ENCODE measurements at regions not wholly inside any gene's neighbourhood (a gene's known extent, or its start where the extent isn't known, plus 50 kb on each side); places are given as distances from the start of the nearest gene placed in this dataset.

- no peak for DNase-seq
These were observed 460.0 kb downstream of the PDCD6IP start for GRCh38 chr3:34258271-34258998.

GRCh38 chr3:34260271-34261000, 462.0 kb downstream of the PDCD6IP start:
- DNase-seq = peak; percentile 31

DNA sequence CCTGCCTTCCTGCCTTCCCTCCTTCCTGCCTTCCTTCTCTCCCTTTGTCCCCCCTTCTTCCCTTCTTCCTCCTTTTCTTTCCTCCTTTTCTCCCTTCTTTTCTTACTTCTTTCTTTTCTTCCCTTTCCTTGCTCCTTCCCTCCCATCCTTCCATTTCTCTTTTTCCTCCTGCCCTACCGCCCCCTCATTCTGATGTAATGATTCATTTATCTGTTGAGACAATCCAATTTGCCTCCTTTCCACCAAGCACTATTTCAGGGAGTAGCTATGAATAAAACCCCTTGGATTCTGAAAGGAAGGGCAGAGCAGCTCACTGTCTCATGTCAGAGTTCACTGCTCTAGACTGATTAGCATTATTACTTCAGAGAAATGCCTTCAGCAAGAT, 462.6 kb downstream of the PDCD6IP start:
- DNase-seq = no peak

GRCh38 chr3:34263101-34263621, 464.7 kb downstream of the PDCD6IP start:
- no peak for DNase-seq

GRCh38 chr3:34264337-34265041, 466.1 kb downstream of the PDCD6IP start:
- DNase-seq = peak; percentile 32

DNA sequence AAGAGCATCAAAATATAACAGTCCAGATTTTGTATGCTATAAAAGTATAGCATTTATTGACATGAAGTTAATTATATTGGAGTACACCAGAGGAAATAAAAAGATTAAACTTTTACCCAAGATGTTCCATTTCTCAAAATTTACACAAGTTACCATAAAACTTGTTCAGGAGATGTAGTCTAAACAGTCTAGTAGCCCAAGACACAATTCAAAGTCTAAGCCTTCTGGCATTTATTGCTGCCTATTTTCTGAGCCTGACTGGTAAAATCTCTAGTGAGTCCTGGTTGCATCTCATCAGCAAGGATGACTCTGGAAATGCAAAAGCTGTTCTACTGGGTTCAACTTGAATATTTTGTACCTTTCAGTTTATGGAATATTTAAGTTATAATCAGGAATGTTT, 468.7 kb downstream of the PDCD6IP start:
- DNase-seq = no peak

DNA sequence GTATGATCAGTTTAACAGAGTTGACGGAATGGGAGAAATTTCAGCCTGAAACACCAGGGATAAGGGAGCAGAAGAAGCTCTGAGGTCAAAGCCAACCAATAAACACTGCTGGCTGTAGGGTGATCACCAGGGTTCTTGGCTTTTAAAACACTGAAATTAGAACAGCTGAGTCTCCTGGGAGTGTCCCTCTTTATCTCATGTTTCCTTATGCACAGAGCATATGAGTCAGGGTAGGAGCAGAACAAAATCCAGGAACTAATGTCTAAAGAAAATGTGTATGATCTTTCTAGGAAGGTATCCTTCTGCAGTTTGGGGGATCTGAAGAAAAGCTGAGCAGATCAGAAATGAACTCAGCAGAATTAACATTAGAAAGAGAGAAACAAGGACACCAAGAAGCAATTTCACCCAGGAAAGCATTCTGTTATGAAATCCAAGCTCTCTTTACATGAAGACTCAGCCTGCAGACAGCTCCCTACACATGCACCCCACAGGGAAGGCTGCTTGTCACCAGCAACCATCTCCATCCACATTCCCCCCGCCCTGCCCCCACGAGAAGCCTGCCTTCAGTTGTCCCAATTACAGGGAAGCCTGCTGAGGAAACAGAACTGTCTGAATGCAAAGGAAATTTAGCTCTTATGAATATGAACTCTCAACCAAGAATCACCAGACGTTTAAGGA, 469.7 kb downstream of the PDCD6IP start:
- DNase-seq = no peak

GRCh38 chr3:34275811-34276210, 477.4 kb downstream of the PDCD6IP start:
- DNase-seq = no peak

DNA sequence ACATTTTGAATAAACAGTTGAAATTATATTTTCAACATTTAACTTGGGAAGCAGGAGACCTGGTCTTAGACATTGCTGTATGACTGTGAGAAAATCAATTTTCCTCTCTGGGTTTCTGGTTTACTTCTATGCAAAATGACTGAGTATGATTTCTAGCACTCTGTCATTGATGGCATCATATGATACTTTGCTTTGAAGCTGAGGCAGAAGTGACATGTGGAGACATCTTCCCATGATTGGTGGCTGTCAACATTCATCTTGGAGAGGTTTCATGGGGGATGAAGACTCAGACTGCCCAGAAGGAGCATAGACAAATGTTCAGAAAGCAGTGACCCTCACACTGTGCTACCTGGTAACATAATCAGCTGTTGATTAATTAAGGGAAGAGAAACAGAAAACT, 477.9 kb downstream of the PDCD6IP start:
- no peak for DNase-seq

DNA sequence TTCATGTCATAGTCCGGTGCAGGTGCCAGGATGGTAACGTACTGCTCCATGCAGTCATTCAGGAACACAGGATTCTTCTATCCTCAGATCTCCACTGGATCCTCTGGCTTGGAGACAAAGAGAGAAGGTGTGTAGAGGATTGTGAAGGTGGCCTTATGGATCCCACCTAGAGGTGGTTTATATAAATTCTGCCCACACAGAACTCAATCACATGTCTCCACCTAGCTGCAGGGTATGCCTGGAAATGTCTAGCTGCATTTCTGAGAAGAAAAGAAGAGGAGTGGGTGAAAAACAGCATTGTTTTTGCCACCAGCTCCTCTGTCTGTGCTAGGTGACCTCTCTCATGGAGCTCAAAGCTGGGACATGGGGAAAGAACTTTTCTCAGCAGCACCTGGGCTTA, 478.7 kb downstream of the PDCD6IP start:
- no peak for DNase-seq

- DNase-seq = no peak
These were observed 481.5 kb downstream of the PDCD6IP start for GRCh38 chr3:34279901-34280300.

DNA sequence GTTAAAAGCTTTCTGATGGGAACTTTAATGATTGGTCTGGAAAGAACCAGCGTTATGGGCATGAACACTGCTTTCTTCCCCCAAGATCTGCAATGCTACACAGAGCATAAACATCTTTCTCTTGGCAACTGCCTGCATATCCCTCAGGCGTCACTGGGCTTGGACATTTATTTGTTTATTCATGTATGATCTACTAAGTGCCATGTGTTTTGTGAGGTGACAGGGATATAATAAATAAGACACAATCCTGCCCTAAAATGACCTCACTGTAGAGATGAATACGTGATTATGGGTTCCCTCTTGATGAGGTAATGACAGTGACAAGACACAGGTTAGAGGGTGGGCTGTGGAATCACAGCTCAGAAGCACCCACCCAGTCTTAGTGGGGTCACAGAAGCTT, 485.3 kb downstream of the PDCD6IP start:
- DNase-seq = no peak

GRCh38 chr3:34284959-34285826, 486.8 kb downstream of the PDCD6IP start:
- DNase-seq = no peak

DNA sequence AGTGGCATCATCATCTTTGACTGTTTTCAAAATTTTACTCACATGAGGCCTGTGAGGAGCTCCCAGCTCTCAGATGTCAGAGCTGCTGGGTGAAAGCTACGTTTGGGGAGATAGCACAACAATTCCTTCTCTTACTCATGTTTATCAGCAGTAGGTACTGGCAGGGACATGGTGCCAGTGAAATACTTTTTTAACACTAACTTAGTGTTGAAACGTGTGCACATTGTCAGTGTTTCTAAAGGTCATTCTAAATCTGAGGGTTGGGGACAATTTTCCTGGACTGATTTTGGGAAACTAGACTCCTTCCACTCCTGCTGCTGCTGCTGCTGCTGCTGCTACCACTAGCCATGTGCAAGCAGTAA, 487.4 kb downstream of the PDCD6IP start:
- DNase-seq = no peak

- no peak for DNase-seq
These were observed 494.3 kb downstream of the PDCD6IP start for GRCh38 chr3:34292605-34293300.

- DNase-seq = no peak
These were observed 495.8 kb downstream of the PDCD6IP start for GRCh38 chr3:34294240-34294639.

- DNase-seq = no peak
These were observed 498.4 kb downstream of the PDCD6IP start for GRCh38 chr3:34296796-34297195.

DNA sequence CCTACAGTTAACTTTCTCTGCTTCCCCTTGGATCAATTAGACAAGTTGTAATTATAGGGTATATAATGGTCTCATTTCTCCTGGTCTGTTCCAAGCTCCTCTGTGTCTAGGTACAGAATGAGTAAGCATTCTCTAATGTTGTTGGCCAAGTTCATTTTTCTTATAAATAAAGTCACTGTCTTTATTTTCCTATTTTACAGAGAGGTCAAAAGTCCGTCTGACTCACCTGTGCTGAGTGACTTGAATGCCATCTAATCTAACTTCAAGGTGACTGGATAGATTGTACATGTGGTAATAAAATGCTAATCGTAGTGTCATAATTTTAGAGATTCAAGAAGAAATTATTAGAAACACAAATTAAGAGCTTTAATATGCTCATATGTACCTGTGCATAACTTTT, 500.2 kb downstream of the PDCD6IP start:
- no peak for DNase-seq

DNA sequence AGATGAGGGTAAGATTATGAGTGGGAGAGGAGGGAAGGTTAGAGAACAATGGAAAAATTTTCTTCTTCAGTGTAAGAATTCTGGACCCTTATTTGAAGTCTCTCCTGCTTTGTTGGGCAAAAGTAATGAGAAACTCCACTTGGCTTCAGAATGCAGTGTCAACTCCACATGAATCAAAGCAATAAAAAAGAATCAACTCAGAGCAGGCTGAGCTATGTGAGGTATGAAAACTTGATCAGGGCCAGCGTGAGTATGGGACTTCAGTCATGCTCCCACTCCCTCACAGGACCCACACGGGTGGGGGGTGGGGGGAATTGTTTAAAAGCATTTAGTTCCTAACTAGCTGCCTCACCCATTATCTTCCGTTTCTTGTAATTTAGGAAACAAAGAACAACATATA, 502.2 kb downstream of the PDCD6IP start:
- no peak for DNase-seq

DNA sequence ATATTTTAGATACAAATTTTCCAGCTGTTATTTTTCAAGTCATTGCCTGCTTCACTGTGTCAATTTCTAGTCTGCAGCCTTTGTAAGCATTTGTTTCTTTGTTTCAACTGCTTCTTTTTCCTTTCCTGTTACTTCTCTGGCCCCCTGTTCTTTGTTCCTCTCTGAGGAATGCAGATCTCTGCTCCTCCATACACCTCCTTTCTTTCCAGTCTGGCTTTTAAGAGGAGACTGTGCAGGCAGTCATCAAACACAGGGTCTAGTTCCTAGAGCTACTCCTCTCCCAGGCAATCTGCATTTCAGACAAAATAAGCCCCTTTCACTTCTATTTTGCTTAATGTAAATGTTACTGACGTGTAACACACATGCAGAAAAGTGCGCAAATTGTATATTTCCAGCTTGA, 502.9 kb downstream of the PDCD6IP start:
- no peak for DNase-seq

DNA sequence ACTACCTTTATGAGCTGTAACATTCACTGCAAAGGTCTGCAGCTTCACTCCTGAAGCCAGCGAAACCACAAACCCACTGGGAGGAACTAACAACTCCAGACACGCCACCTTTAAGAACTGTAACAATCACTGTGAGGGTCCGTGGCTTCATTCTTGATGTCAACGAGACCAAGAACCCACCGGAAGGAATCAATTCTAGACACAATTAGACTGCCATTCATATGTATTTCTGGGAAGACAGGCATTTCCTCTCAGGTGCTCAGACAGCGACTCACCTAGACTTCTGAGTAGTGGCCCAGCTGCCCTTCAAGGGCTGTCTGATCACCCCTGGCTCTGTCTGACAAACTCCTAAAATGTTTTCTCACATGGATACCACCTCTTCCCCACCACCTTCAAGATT, 506.8 kb downstream of the PDCD6IP start:
- no peak for DNase-seq

DNA sequence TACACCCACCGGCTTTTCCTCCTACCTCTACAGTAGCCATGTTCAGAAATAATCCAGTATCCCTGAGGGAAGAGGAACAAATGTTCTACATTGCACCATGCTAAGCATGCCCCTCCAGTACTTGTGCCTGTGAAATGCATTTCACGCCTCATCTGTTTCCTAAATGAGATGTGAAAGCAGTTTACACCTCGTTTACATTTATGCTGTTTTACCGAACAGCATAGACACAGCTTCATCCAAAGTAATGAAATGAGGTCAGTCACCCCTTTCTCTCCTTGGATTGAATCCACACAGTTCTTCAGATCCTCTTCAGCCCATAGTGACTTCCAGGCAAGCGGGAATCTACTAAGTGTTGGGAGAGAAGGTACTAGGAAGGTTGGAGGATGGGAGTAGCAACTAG, 514.3 kb downstream of the PDCD6IP start:
- no peak for DNase-seq

Data from MV-4-11 (cell line).